Kidney (tissue), 13 donors: ENCODE measurements at regions not wholly inside any gene's neighbourhood (a gene's known extent, or its start where the extent isn't known, plus 50 kb on each side); places are given as distances from the start of the nearest gene placed in this dataset.

Experiments
- DNase-seq, 5 donors: peaks; one replicate each; pipeline ENCODE4 v3.0.0-alpha.2; 2013 to 2020
- FAIRE-seq: peaks from 2 replicates; lab custom pipeline; 2012; peaks lifted over from hg19 to GRCh38; lab: Jason Lieb, UNC
- H3K27ac ChIP-seq, 2 donors: one replicate each; pipeline ENCODE4 v1.7.0; 2013; ENCODE audit warnings: low read depth in 2 of 2, low read length in 2 of 2, inconsistent platforms in 1 of 2
- H3K27me3 ChIP-seq: one replicate; pipeline ENCODE4 v1.7.1; 2013; ENCODE audit warnings: low read length, inconsistent platforms; ENCODE audit not compliant: control insufficient read depth, insufficient read depth
- H3K36me3 ChIP-seq, 3 donors: one replicate each; pipeline versions ENCODE4 v1.7.0 to v1.7.1; 2013; ENCODE audit warnings: low read length in 3 of 3, control low read depth in 1 of 3, inconsistent platforms in 1 of 3; ENCODE audit not compliant: insufficient read depth in 3 of 3, control insufficient read depth in 2 of 3
- H3K4me1 ChIP-seq, 3 donors: one replicate each; pipeline versions ENCODE4 v1.7.0 to v1.7.1; 2013; ENCODE audit warnings: low read length in 3 of 3, inconsistent platforms in 1 of 3, low read depth in 1 of 3; ENCODE audit not compliant: control insufficient read depth in 2 of 3, insufficient read depth in 2 of 3
- H3K4me3 ChIP-seq, 3 donors: one replicate each; pipeline versions ENCODE4 v1.7.0 to v1.8.1; 2013; ENCODE audit warnings: low read length in 3 of 3, control low read depth in 1 of 3, inconsistent platforms in 1 of 3
- H3K9ac ChIP-seq, 3 donors: one replicate each; pipeline versions ENCODE4 v1.7.0 to v1.7.1; 2013; ENCODE audit warnings: low read length in 3 of 3, control low read depth in 1 of 3, inconsistent platforms in 1 of 3
- H3K9me3 ChIP-seq, 3 donors: one replicate each; pipeline versions ENCODE4 v1.7.0 to v1.7.1; 2013; ENCODE audit warnings: low read length in 3 of 3, control low read depth in 1 of 3, inconsistent platforms in 1 of 3; ENCODE audit not compliant: control insufficient read depth in 2 of 3, insufficient read depth in 1 of 3
- intact Hi-C: fragments of 100-400 bp; cut with DNase I; formaldehyde crosslinking; loops from one replicate; pipeline ENCODE4 v1.11.1; 2022
- TF ChIP-seq, protein P1 (sequence below): IDR thresholded peaks from 3 replicates; pipeline ENCODE4 v1.5.1; 2012; ENCODE audit warnings: mild to moderate bottlenecking, moderate library complexity, borderline replicate concordance; ENCODE audit not compliant: insufficient read depth; ENCODE audit errors: extremely low read depth
- donor health status: control.
- donor health status: control.
- donor health status: control.
- donor health status: control.
- donor health status: control.
- donor health status: DM: yes; HTN: yes; CAD: no.
- donor health status: Normal renal cell carcinoma (clear cell type).

DNA sequence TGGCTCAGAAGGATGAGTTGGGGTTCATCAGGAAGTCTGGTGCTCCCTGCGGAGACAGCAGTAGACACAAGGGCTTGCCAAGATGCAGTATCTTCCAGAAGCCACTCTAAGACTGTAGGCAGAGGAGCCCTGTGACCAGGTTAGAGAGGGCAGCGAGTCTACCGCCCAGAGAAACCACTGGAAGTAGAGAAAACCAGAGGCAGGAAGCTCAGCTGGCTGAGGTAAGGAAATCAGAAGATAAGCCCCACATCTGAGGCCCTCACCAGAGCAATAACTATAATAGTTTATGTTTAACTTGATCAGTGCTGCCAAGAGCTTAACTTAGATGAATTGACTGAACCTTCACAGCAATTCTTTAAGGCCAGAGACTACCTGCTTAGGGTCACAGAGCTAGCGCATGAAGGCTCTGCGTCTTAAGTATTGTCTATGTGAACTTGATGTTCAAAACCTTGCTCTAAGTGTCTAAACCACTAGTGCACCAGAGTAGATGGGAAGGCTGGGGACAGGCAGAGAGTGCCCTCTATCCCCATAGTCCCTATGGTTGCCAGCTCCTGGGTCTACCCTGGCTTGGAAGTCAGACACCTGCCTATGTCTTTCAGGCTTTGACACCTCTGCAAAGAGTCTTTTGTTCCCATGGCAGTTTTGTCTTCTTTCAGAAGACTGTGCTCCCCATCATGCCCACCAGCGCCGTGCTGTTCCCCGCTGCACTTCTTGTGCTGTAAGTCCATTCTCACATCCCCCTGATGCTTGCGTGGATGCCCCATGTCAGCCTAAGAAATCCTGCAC, 228.2 kb upstream of the KLF4 start:
- H3K27me3 ChIP-seq = no peaks in the 10 kb centered on the region
- no peak overlapping the region for H3K27ac ChIP-seq
- intact Hi-C loops = no loop called here
- DNase-seq (no peak), FAIRE-seq (no peak)
- no peaks in the 10 kb centered on the region for H3K36me3 ChIP-seq
- peaks cover 0 to 8% (median 4%) of the 10 kb centered on the region in 3 donors for H3K4me1 ChIP-seq
- H3K9me3 ChIP-seq = no peaks in the 10 kb centered on the region
- H3K9ac ChIP-seq = no peak overlapping the region
- no peak overlapping the region for H3K4me3 ChIP-seq
- TF ChIP-seq, protein P1, sequence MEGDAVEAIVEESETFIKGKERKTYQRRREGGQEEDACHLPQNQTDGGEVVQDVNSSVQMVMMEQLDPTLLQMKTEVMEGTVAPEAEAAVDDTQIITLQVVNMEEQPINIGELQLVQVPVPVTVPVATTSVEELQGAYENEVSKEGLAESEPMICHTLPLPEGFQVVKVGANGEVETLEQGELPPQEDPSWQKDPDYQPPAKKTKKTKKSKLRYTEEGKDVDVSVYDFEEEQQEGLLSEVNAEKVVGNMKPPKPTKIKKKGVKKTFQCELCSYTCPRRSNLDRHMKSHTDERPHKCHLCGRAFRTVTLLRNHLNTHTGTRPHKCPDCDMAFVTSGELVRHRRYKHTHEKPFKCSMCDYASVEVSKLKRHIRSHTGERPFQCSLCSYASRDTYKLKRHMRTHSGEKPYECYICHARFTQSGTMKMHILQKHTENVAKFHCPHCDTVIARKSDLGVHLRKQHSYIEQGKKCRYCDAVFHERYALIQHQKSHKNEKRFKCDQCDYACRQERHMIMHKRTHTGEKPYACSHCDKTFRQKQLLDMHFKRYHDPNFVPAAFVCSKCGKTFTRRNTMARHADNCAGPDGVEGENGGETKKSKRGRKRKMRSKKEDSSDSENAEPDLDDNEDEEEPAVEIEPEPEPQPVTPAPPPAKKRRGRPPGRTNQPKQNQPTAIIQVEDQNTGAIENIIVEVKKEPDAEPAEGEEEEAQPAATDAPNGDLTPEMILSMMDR = no peak

DNA sequence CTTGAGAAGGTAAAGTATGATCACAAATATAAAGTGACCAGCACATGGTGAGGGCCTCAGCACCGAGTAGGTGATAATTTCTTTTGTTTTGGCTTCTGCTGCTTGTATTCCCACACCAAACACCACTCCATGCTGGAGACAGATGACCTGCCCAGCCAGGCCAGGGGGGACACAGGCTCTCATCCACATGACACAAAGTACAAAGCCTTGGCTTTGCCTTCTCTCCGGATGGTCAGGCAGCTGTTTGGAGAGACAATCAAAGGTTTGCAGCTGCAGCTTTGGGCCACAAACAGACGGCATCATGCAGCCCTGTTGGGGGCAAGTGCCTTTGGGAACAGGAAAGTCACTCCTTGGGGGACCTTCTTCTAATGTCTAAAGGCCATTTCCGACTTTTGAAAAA, 226.2 kb upstream of the KLF4 start:
- no peak overlapping the region for H3K27ac ChIP-seq
- no peaks in the 10 kb centered on the region for H3K9me3 ChIP-seq
- H3K4me1 ChIP-seq = peaks cover 0 to 8% (median 7%) of the 10 kb centered on the region in 3 donors
- H3K36me3 ChIP-seq = no peaks in the 10 kb centered on the region
- FAIRE-seq = no peak
- TF ChIP-seq, protein P1 = no peak
- intact Hi-C loops = no loop called here
- H3K9ac ChIP-seq = no peak overlapping the region
- no peak overlapping the region for H3K4me3 ChIP-seq
- no peak for DNase-seq
- no peaks in the 10 kb centered on the region for H3K27me3 ChIP-seq

GRCh38 chr9:107713470-107713869, 223.9 kb upstream of the KLF4 start:
- Histone ChIP-seq H3K4me3 (no peak overlapping the region), H3K27me3 (no peaks in the 10 kb centered on the region), H3K27ac (no peak overlapping the region), H3K4me1 (peaks cover 0 to 8% (median 7%) of the 10 kb centered on the region in 3 donors), H3K9ac (no peak overlapping the region), H3K9me3 (no peaks in the 10 kb centered on the region), H3K36me3 (no peaks in the 10 kb centered on the region)
- TF ChIP-seq, protein P1 = no peak
- FAIRE-seq = no peak
- DNase-seq = no peak
- intact Hi-C loops = no loop called here
